Glutamatergic neuron (in vitro differentiated cells): ENCODE measurements at regions not wholly inside any gene's neighbourhood (a gene's known extent, or its start where the extent isn't known, plus 50 kb on each side); places are given as distances from the start of the nearest gene placed in this dataset.

Source experiments
- DNase-seq: peaks from one replicate; pipeline ENCODE4 v3.0.0; 2022
- H3K27ac Mint-ChIP-seq: one replicate; pipeline ENCODE4 v1.8.0; 2020; ENCODE audit warnings: mild to moderate bottlenecking, mixed read lengths, inconsistent platforms; ENCODE audit not compliant: unreplicated experiment
- H3K27me3 Mint-ChIP-seq: one replicate; pipeline ENCODE4 v1.8.0; 2020; ENCODE audit warnings: mild to moderate bottlenecking, moderate library complexity, mixed read lengths, inconsistent platforms; ENCODE audit not compliant: unreplicated experiment
- H3K36me3 Mint-ChIP-seq: one replicate; pipeline ENCODE4 v1.8.0; 2020; ENCODE audit warnings: mild to moderate bottlenecking, mixed read lengths, inconsistent platforms; ENCODE audit not compliant: unreplicated experiment
- H3K4me1 Mint-ChIP-seq: one replicate; pipeline ENCODE4 v1.8.0; 2020; ENCODE audit warnings: mild to moderate bottlenecking, low read depth, mixed read lengths, inconsistent platforms; ENCODE audit not compliant: unreplicated experiment
- H3K4me3 Mint-ChIP-seq: one replicate; pipeline ENCODE4 v1.8.0; 2020; ENCODE audit warnings: mild to moderate bottlenecking, mixed read lengths, inconsistent platforms; ENCODE audit not compliant: unreplicated experiment
- H3K9me3 Mint-ChIP-seq: one replicate; pipeline ENCODE4 v1.8.0; 2020; ENCODE audit warnings: mild to moderate bottlenecking, moderate library complexity, mixed read lengths, inconsistent platforms; ENCODE audit not compliant: unreplicated experiment
- CTCF ChIP-seq: fragments of 200-600 bp; sonication (generic); IDR thresholded peaks from one replicate; pipeline ENCODE4 v1.5.0; 2021; ENCODE audit not compliant: partially characterized antibody, unreplicated experiment

GRCh38 chr22:49151256-49152126 is 676.2 kb downstream of the BRD1 start:
- peaks cover 7% of the 10 kb centered on the region for H3K27me3 Mint-ChIP-seq
- TF ChIP-seq CTCF: no peak
- H3K4me3 Mint-ChIP-seq: no peak overlapping the region
- H3K36me3 Mint-ChIP-seq: peaks cover 17% of the 10 kb centered on the region
- no peak for DNase-seq
- peaks cover 15% of the 10 kb centered on the region for H3K9me3 Mint-ChIP-seq
- H3K27ac Mint-ChIP-seq: peak overlapping the region; percentile 52
- no peaks in the 10 kb centered on the region for H3K4me1 Mint-ChIP-seq

GRCh38 chr22:49150801-49151221 is 676.9 kb downstream of the BRD1 start:
- Mint-ChIP-seq H3K4me3 (no peak overlapping the region), H3K27ac (no peak overlapping the region), H3K9me3 (peaks cover 10% of the 10 kb centered on the region), H3K36me3 (peaks cover 14% of the 10 kb centered on the region), H3K4me1 (no peaks in the 10 kb centered on the region), H3K27me3 (peaks cover 5% of the 10 kb centered on the region)
- no peak for TF ChIP-seq CTCF
- no peak for DNase-seq

- H3K27me3 Mint-ChIP-seq: peaks cover 5% of the 10 kb centered on the region
- H3K9me3 Mint-ChIP-seq: peaks cover 15% of the 10 kb centered on the region
- no peaks in the 10 kb centered on the region for H3K4me1 Mint-ChIP-seq
- TF ChIP-seq CTCF: no peak
- H3K36me3 Mint-ChIP-seq: peaks cover 14% of the 10 kb centered on the region
- H3K4me3 Mint-ChIP-seq: no peak overlapping the region
- no peak for DNase-seq
- no peak overlapping the region for H3K27ac Mint-ChIP-seq
Observed at GRCh38 chr22:49149721-49150608, 677.7 kb downstream of the BRD1 start.

- TF ChIP-seq CTCF: no peak
- H3K36me3 Mint-ChIP-seq: peaks cover 20% of the 10 kb centered on the region
- H3K27ac Mint-ChIP-seq: peak overlapping the region; percentile 33
- no peak overlapping the region for H3K4me3 Mint-ChIP-seq
- no peaks in the 10 kb centered on the region for H3K4me1 Mint-ChIP-seq
- peaks cover 21% of the 10 kb centered on the region for H3K9me3 Mint-ChIP-seq
- no peak for DNase-seq
- peaks cover 5% of the 10 kb centered on the region for H3K27me3 Mint-ChIP-seq
Observed at GRCh38 chr22:49148895-49149418, 678.7 kb downstream of the BRD1 start.
